ENCODE measurements at regions not wholly inside any gene's neighbourhood (a gene's known extent, or its start where the extent isn't known, plus 50 kb on each side); places are given as distances from the start of the nearest gene placed in this dataset.

DNA sequence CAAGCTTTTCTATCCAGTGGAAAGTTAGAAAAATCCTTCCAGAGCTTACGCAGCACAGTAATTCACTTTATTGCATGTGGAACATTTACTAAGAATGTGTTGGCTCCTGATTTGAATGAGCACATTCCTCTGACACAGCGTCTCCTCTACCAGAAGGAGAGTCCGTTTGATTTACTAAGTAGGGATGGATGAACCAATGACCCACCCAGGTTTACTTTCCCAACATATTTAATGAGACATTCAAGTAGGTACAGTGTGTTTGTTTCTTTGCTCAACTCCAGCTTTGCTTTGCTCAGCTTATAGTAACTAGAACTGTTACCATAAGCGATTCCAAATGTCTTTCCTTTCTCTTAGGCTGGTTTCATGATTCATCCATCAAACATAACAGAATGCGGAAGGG lies 161.7 kb downstream of the SMARCA1 start:
- no peak for TF ChIP-seq POLR2A (IDR thresholded peaks at IDR 0.05)
- TF ChIP-seq, protein P1, sequence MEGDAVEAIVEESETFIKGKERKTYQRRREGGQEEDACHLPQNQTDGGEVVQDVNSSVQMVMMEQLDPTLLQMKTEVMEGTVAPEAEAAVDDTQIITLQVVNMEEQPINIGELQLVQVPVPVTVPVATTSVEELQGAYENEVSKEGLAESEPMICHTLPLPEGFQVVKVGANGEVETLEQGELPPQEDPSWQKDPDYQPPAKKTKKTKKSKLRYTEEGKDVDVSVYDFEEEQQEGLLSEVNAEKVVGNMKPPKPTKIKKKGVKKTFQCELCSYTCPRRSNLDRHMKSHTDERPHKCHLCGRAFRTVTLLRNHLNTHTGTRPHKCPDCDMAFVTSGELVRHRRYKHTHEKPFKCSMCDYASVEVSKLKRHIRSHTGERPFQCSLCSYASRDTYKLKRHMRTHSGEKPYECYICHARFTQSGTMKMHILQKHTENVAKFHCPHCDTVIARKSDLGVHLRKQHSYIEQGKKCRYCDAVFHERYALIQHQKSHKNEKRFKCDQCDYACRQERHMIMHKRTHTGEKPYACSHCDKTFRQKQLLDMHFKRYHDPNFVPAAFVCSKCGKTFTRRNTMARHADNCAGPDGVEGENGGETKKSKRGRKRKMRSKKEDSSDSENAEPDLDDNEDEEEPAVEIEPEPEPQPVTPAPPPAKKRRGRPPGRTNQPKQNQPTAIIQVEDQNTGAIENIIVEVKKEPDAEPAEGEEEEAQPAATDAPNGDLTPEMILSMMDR (IDR thresholded peaks at IDR 0.05 in 4 of 5, conservative IDR thresholded peaks at IDR 0.05 in 1 of 5): no peak
